ENCODE measurements at regions not wholly inside any gene's neighbourhood (a gene's known extent, or its start where the extent isn't known, plus 50 kb on each side); places are given as distances from the start of the nearest gene placed in this dataset.
"Not testable (repeated sequence)": the region's sequence is repeated elsewhere in the genome, so short reads cannot be mapped to it uniquely, and the experiment has no call there.

GRCh38 chr4:131001371-131001770 lies 1905.4 kb downstream of the C4orf33 start:
- Mint-ChIP-seq H3K4me3 (no peak overlapping the region), H3K36me3 (no peaks in the 10 kb centered on the region), H3K4me1 (no peaks in the 10 kb centered on the region), H3K27me3 (no peaks in the 10 kb centered on the region), H3K27ac (no peak overlapping the region), H3K9me3 (no peaks in the 10 kb centered on the region)
- DNase-seq = no peak

GRCh38 chr4:131002132-131002531 lies 1906.2 kb downstream of the C4orf33 start:
- Mint-ChIP-seq H3K4me1 (no peaks in the 10 kb centered on the region), H3K9me3 (no peaks in the 10 kb centered on the region)

GRCh38 chr4:131006388-131006787 lies 1910.4 kb downstream of the C4orf33 start:
- Mint-ChIP-seq H3K9me3 (no peaks in the 10 kb centered on the region), H3K27ac (no peak overlapping the region), H3K4me3 (no peak overlapping the region), H3K4me1 (no peaks in the 10 kb centered on the region), H3K27me3 (no peaks in the 10 kb centered on the region), H3K36me3 (no peaks in the 10 kb centered on the region)
- no peak for DNase-seq

More at GRCh38 chr4:131002132-131002531, 1906.2 kb downstream of the C4orf33 start:
- Mint-ChIP-seq H3K27ac (no peak overlapping the region), H3K27me3 (no peaks in the 10 kb centered on the region), H3K36me3 (no peaks in the 10 kb centered on the region), H3K4me3 (no peak overlapping the region)
- no peak for DNase-seq

GRCh38 chr4:131011961-131012360 lies 1916.0 kb downstream of the C4orf33 start:
- H3K4me1 Mint-ChIP-seq, H3K27ac Mint-ChIP-seq, DNase-seq, H3K9me3 Mint-ChIP-seq, H3K27me3 Mint-ChIP-seq, H3K4me3 Mint-ChIP-seq, H3K36me3 Mint-ChIP-seq: not testable (repeated sequence)

- Mint-ChIP-seq H3K36me3 (no peaks in the 10 kb centered on the region), H3K27ac (no peak overlapping the region), H3K9me3 (peaks cover 2% of the 10 kb centered on the region), H3K27me3 (no peaks in the 10 kb centered on the region), H3K4me3 (no peak overlapping the region), H3K4me1 (no peaks in the 10 kb centered on the region)
- no peak for DNase-seq
These were observed 1917.3 kb downstream of the C4orf33 start for GRCh38 chr4:131013226-131013625.

GRCh38 chr4:131026771-131027170 lies 1930.8 kb downstream of the C4orf33 start:
- no peaks in the 10 kb centered on the region for H3K9me3 Mint-ChIP-seq
- no peak overlapping the region for H3K4me3 Mint-ChIP-seq
- no peaks in the 10 kb centered on the region for H3K27me3 Mint-ChIP-seq
- no peak overlapping the region for H3K27ac Mint-ChIP-seq
- no peak for DNase-seq
- no peaks in the 10 kb centered on the region for H3K4me1 Mint-ChIP-seq
- H3K36me3 Mint-ChIP-seq = no peaks in the 10 kb centered on the region

GRCh38 chr4:131044368-131044767 lies 1948.4 kb downstream of the C4orf33 start:
- H3K27me3 Mint-ChIP-seq = no peaks in the 10 kb centered on the region
- H3K4me1 Mint-ChIP-seq = no peaks in the 10 kb centered on the region
- no peaks in the 10 kb centered on the region for H3K36me3 Mint-ChIP-seq
- no peak for DNase-seq
- H3K9me3 Mint-ChIP-seq = peaks cover 1% of the 10 kb centered on the region
- H3K4me3 Mint-ChIP-seq = no peak overlapping the region
- no peak overlapping the region for H3K27ac Mint-ChIP-seq

GRCh38 chr4:131046821-131047220 lies 1950.9 kb downstream of the C4orf33 start:
- DNase-seq = no peak
- Mint-ChIP-seq H3K4me1 (no peaks in the 10 kb centered on the region), H3K27me3 (no peaks in the 10 kb centered on the region), H3K36me3 (no peaks in the 10 kb centered on the region), H3K4me3 (no peak overlapping the region), H3K27ac (no peak overlapping the region), H3K9me3 (peaks cover 2% of the 10 kb centered on the region)

GRCh38 chr4:131052646-131053045 lies 1956.7 kb downstream of the C4orf33 start:
- Mint-ChIP-seq H3K27ac (no peak overlapping the region), H3K4me3 (no peak overlapping the region), H3K4me1 (no peaks in the 10 kb centered on the region), H3K27me3 (no peaks in the 10 kb centered on the region), H3K9me3 (peaks cover 5% of the 10 kb centered on the region), H3K36me3 (no peaks in the 10 kb centered on the region)
- no peak for DNase-seq

GRCh38 chr4:131054489-131055019 lies 1958.6 kb downstream of the C4orf33 start:
- Mint-ChIP-seq H3K36me3 (no peaks in the 10 kb centered on the region), H3K9me3 (peaks cover 5% of the 10 kb centered on the region), H3K27me3 (no peaks in the 10 kb centered on the region), H3K4me3 (no peak overlapping the region), H3K4me1 (no peaks in the 10 kb centered on the region), H3K27ac (no peak overlapping the region)
- no peak for DNase-seq

- H3K4me3 Mint-ChIP-seq = no peak overlapping the region
- no peaks in the 10 kb centered on the region for H3K27me3 Mint-ChIP-seq
- no peaks in the 10 kb centered on the region for H3K4me1 Mint-ChIP-seq
- H3K27ac Mint-ChIP-seq = no peak overlapping the region
- H3K9me3 Mint-ChIP-seq = peaks cover 13% of the 10 kb centered on the region
- no peaks in the 10 kb centered on the region for H3K36me3 Mint-ChIP-seq
- no peak for DNase-seq
These were observed 1965.8 kb downstream of the C4orf33 start for GRCh38 chr4:131061734-131062133.

GRCh38 chr4:131063878-131064277 lies 1967.9 kb downstream of the C4orf33 start:
- no peak overlapping the region for H3K27ac Mint-ChIP-seq
- DNase-seq = no peak
- no peak overlapping the region for H3K4me3 Mint-ChIP-seq
- H3K36me3 Mint-ChIP-seq = no peaks in the 10 kb centered on the region
- H3K27me3 Mint-ChIP-seq = no peaks in the 10 kb centered on the region
- no peaks in the 10 kb centered on the region for H3K4me1 Mint-ChIP-seq
- peaks cover 14% of the 10 kb centered on the region for H3K9me3 Mint-ChIP-seq

- Mint-ChIP-seq H3K27me3 (no peaks in the 10 kb centered on the region), H3K4me1 (no peaks in the 10 kb centered on the region), H3K4me3 (no peak overlapping the region), H3K9me3 (peaks cover 3% of the 10 kb centered on the region), H3K36me3 (no peaks in the 10 kb centered on the region), H3K27ac (no peak overlapping the region)
- DNase-seq = no peak
These were observed 1985.1 kb downstream of the C4orf33 start for GRCh38 chr4:131081069-131081468.

- H3K27ac Mint-ChIP-seq = no peak overlapping the region
- H3K9me3 Mint-ChIP-seq = no peaks in the 10 kb centered on the region
- H3K36me3 Mint-ChIP-seq = no peaks in the 10 kb centered on the region
- no peaks in the 10 kb centered on the region for H3K27me3 Mint-ChIP-seq
- no peaks in the 10 kb centered on the region for H3K4me1 Mint-ChIP-seq
- H3K4me3 Mint-ChIP-seq = no peak overlapping the region
- DNase-seq = no peak
These were observed 1989.0 kb downstream of the C4orf33 start for GRCh38 chr4:131084997-131085396.

GRCh38 chr4:131091896-131092295 lies 1995.9 kb downstream of the C4orf33 start:
- H3K4me1 Mint-ChIP-seq = no peaks in the 10 kb centered on the region
- H3K36me3 Mint-ChIP-seq = no peaks in the 10 kb centered on the region
- H3K27me3 Mint-ChIP-seq = no peaks in the 10 kb centered on the region
- no peaks in the 10 kb centered on the region for H3K9me3 Mint-ChIP-seq
- DNase-seq = no peak
- no peak overlapping the region for H3K27ac Mint-ChIP-seq
- H3K4me3 Mint-ChIP-seq = no peak overlapping the region

- no peaks in the 10 kb centered on the region for H3K4me1 Mint-ChIP-seq
- no peak overlapping the region for H3K4me3 Mint-ChIP-seq
- no peak overlapping the region for H3K27ac Mint-ChIP-seq
- no peaks in the 10 kb centered on the region for H3K27me3 Mint-ChIP-seq
- H3K9me3 Mint-ChIP-seq = no peaks in the 10 kb centered on the region
- H3K36me3 Mint-ChIP-seq = no peaks in the 10 kb centered on the region
- no peak for DNase-seq
These were observed 1997.4 kb downstream of the C4orf33 start for GRCh38 chr4:131093303-131093702.

GRCh38 chr4:131098976-131099375 lies 2003.0 kb downstream of the C4orf33 start:
- Mint-ChIP-seq H3K36me3 (no peaks in the 10 kb centered on the region), H3K27me3 (no peaks in the 10 kb centered on the region), H3K4me1 (no peaks in the 10 kb centered on the region), H3K9me3 (peaks cover 2% of the 10 kb centered on the region), H3K4me3 (no peak overlapping the region), H3K27ac (no peak overlapping the region)
- DNase-seq = no peak
